HS-27A (cell line): ENCODE measurements at regions not wholly inside any gene's neighbourhood (a gene's known extent, or its start where the extent isn't known, plus 50 kb on each side); places are given as distances from the start of the nearest gene placed in this dataset.
"Not testable (repeated sequence)": the region's sequence is repeated elsewhere in the genome, so short reads cannot be mapped to it uniquely, and the experiment has no call there.

Source experiments
- DNase-seq: peaks from one replicate; pipeline ENCODE4 v3.0.0-alpha.2; 2012; ENCODE audit warnings: low read depth, missing footprints

DNA sequence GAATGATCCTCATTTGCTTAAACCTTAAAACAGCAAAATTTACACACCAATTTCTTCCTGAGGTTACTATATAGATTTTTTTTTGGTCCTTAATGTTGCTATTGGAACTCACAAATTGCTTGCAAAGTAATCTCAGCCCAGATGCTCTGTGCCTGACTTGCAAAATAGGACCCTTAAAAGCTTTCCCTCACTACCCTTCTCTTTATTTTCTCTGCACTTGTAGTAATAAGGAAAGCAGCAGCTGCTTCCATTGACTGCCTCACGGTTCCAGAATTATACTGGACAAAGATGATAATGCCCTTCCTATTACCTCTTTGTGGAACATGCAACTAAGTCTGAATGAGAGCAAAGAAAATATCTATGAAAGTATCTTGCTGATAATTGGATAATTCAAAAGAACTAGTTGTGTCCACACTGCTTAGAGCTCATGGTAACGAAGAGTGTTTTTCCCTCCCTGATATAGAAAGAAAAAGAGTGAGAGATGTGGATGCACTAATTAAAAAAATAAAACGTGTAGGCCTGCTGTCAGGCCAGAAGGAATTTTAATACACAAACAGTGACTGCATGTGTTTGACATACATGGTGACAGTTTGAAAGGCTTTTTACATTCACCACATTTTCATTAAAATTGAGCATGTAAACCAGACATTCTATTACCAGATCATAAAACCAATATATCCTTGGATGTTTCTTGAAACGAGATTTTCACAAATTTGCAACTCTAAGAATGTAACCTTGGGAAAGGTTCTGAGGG, 783.1 kb downstream of the GBE1 start:
- no peak for DNase-seq

DNA sequence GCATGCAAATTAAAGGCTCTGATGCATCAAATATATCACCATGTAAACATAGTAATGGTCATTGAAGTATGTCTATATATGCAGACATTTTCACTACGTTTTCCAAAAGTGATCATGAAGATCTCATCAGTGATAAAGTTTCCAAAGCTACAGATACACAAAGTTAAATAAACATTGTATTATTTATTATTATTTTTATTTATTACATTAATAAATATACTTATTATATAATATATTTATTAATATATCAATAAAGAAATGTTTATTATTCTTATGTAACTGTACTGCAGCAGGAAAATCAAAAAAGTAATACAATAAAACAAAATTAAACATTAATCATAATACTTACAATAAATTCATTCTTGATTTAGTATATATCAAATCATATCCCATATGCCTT, 791.2 kb downstream of the GBE1 start:
- no peak for DNase-seq

DNA sequence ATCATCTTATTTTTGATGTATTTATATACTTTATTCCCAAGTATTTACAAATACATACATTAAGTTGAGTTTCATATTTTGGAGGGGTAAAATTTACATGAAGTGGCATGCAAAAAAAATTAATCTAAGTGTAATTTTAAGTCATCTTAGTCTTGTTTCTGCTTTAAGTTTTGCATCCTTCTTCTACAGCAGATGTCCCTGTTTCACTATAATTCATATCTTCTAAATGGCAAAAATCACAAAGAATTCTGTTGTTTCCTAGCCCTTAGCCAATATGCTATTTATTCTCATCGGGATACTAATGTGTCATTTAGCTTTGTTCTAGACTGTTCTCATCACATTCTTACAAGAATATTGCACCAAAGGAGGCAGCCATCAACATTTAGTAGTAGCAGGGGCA, 831.9 kb downstream of the GBE1 start:
- no peak for DNase-seq

DNA sequence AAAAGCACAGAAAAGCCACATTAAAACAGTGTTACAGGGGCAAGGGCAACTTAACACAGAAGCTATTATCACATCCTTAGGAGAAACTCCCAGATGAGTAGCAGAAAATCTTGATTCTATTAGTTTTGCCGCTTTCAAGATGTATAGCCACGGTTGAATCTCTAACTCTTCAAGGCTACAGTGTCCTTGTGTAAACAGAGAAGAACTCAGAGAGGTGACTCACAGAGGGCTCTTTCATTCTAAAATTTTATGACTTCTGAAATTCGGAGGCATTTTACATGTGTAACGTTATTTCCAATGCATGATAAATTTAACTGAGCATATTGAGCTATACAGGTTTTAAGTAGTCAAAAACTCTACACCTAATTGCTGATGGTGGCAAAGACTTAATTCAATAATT, 846.6 kb downstream of the GBE1 start:
- DNase-seq, result no peak

DNA sequence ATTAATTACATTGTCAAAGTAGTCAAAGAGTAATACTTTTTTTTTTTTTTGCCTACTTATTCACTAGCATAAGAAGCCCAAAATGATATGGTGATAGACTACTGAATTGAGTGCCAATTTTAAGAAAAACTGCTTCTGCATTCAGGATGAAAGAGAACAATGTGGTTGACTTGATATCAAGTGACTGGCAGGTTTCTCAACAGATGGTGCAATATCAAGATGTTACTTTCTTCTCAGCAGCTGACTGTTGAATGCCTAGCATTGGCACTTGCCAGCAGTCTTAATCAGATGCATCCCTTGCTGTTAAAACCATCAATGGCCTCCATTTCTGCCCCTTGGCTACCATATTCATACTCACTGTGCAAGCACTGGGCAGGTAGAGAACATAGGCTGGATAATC, 863.2 kb downstream of the GBE1 start:
- no peak for DNase-seq

DNA sequence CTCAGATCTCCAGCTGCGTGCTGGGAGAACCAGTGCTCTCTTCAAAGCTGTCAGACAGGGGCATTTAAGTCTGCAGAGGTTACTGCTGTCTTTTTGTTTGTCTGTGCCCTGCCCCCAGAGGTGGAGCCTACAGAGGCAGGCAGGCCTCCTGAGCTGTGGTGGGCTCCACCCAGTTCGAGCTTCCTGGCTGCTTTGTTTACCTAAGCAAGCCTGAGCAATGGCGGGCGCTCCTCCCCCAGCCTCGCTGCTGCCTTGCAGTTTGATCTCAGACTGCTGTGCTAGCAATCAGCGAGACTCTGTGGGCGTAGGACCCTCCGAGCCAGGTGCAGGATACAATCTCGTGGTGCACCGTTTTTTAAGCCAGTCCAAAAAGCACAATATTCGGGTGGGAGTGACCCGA, 864.4 kb downstream of the GBE1 start:
- not testable (repeated sequence) for DNase-seq

DNA sequence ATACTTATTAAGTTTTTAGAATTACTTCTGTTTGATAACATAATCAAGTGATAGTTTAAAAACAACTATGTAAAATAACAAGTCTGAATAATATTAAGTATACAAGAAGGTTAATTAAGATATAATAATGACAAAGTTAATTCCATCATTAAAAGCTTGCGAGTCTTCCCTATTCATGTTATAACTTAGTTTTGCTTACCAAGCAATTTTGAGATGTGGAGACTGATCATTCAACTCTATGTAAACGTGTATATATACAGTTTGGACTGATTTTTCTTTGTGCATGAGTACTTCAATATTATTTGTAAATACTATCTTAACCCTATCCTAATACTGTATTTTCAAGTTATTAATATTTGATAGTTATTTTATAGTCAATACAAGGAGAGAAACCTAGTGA, 870.9 kb downstream of the GBE1 start:
- no peak for DNase-seq

DNA sequence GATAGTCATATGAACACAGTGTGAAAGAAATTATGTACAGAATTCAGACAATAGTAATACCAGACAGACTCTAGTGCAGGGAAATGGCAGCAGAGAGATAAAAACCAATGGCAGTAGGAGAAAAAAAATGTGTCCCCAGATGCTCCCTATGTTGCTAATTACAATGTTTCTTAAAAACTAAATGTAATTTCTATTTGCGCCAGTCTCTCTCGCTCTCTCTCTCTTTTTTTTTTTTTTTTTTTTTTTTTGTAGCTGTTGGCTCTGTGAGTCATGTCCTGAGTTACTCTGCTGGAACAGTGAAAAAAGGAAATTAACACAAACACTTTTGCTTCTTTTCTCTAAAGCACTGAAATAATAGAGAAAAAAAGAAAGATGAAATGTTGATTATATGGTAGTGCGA, 871.9 kb downstream of the GBE1 start:
- DNase-seq, result no peak

DNA sequence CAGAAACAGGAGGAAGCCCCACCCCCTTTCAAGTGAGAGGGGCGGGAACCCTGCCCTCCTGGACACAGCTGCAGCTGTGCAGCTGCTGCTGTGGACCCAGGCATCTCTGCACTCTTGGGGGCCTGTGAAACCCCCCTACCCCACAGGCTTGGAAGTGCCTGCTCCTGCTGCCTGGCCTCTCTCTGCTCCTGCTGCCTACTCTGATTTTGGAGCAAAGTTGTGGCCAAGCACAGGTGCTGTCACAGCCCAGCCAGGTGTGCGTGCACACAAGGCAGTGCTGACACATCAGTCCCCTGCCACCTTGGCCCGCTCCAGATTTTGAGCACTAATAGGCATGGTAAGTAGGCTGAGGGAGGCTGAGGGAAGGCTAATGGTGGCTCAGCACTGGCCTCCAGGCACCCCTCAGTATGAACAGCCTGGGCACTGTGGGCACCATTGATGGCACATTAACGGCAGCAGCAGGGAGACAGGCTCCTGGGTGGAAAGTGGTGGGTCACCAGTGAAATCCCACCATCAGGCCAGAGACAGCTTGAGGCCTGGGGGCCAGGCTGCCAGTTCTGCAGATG, 890.9 kb downstream of the GBE1 start:
- DNase-seq, result no peak

DNA sequence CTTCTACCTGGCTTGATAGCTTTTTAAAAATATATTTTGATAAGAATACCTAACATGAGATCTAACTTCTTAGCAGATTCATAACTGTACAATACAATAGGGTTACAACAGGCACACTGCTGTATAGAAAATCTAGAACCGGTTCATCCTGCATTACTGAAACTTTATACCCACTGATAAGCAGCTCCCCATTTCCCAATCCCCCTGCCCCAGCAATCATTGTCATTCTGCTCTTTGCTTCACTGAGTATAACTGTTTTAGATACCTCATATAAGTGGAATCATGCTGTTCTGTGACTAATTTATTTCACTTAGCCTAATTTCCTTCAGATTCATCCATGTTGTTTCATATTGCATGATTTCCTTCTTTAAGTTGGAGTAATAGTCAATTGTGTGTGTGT, 906.0 kb downstream of the GBE1 start:
- no peak for DNase-seq

DNA sequence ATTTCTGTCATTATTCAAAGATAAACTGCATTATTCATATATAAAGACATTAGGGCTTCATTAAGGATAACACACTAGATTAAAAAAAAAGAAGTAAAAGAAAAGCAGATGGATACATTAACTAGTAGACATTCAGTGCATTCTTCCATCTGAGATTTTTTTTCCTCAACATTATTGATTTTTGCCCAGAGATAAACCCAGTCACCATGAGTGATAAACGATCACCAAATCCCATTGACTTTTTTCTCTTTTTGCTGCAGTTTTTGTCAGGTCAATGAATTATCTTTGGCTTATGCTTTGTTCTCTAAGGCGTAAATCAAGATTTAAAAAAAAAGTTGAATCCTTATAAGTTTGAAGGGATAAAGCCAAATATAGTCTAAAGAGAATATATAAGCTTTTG, 925.0 kb downstream of the GBE1 start:
- DNase-seq, result no peak

DNA sequence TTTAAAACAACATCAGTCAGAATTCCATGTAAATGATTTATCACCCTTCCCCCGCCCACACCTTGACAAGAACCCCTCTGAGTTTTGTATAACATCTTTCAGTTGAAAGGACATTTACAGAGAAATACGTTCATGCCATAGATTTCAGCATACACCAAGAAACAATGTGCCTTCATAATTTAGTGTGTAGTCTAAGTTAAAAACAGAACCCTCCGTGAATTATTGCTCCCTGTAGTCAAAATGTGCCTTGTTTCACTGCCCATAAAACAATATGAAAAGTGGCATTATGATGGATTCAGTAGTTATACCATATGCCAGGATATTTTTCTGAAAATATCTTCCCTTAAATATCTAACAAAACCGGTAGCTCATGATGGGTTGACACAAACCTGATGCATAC, 953.9 kb downstream of the GBE1 start:
- DNase-seq, result no peak

DNA sequence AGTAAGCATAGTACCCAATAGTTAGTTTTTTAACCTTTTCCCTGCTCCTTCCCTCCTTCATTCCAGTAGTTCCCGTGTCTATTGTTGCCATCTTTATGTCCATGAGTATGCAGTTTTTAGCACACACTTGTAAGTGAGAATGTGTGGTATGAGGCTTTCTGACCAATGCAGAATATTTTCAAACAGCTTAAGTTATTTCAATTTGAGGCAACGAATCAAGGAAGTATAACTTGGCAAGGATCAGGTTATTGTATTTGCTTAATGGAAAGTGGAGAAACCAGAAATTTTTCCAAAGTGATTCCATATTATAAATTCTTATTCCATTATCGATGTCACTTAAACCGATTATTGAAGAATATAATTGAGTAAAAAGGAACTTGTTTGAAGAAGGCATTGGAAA, 954.8 kb downstream of the GBE1 start:
- no peak for DNase-seq

DNA sequence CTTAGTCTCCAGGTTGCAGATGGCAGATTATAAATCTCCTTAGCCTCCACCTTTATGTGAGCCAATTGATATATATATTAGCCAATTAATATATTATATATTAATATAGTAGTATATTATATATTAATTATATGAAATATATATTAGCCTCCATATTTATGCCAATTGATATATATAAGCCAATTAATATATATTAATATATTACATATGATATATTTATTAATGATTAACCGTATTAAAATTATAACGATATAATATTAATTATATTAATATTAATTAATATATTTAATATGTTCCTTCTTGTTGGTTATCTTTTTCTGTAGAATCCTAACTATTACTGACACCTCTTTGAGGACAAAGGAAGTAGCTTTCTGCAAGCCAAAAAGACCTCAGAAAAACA, 972.5 kb downstream of the GBE1 start:
- DNase-seq, result no peak

DNA sequence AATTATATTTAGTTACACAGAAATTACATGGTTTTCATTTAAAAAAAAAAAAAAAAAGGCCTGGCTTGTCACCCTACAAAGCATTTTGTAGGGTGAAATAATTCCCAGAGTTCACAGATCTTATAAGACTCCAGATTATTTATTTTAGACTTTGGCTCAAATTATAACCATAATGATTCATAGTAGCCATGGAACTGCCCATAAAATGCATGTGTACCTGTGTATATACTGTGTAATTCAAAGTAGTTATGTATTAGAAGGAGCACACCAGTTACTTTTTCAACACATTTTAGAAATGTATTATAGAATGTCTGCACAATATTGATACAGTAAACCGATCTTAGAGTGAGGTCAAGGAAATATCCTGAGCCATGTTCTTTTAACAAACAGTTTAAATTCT, 975.6 kb downstream of the GBE1 start:
- DNase-seq, result no peak

DNA sequence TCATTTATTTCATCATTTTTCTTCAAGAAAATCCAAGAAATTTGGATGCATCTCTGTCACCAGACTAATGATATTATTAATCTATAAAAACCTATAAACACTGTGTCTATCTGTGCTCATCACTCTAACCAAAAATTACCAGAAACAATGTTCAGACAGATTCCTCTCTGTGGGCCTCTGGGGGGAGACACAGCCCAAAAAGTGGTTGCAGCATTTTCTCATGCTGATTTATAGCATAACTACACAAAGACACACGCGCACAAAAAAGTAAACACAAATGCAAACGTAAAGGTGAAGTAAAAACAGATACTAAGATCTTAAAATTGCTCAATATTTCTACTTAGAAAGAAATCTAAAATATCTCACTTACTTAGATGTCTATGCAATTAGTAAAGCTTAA, 976.0 kb downstream of the GBE1 start:
- DNase-seq, result no peak

DNA sequence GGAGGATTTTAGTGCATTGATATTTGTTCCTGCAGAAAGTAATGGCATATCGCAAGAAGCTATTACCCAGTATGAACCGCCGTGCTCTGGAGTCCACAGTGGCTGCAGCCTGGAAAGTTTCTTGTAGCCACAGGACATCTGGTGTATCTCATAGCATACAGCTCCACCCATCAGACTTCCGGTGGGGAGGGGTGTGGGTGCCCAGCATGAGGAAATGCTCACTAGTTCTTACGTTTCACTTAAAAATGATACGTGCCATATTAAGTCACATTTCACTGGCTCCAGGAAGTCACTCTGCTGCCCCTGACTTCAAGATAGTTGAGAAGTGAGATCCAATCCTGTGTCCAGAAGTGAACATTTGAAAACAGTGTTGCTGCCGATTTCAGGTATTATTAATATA, 990.4 kb downstream of the GBE1 start:
- no peak for DNase-seq

DNA sequence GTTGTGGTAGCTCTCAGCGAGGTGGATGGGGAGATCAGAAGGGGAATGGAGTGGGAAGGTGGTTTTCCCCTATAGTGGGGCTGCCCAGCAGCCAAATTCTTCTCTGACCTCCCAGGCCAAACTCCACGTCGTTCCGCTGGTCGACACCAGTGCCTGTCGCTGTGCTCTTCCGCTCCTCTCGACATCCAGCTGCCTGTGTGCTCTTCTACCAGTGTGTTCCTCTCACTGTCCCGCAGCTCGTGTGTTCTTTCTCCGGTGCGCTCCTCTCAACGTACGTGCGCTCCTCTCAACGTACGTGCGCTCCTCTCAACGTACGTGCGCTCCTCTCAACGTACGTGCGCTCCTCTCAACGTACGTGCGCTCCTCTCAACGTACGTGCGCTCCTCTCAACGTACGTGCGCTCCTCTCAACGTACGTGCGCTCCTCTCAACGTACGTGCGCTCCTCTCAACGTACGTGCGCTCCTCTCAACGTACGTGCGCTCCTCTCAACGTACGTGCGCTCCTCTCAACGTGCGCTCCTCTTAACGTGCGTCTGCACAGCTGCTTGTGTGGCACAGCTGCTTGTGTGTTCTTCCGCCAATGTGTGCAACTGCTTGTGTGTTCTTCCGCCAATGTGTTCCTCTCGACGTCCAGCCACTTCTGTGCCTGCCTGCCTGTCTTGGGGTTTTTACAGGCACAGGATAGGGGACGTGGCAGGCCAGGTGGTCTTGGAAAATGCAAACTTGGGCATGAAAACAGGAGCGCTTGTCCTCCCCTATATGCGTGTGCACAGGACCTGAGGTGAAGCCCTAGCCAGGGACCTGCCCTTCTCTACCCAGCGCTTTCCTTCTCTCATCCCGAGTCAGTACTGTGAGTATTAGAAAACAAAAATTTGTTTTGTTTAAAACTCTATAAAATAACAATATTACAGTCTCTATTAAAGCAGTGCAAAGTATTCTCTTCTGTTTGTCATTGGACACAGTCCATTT, 991.1 kb downstream of the GBE1 start:
- DNase-seq, result no peak

DNA sequence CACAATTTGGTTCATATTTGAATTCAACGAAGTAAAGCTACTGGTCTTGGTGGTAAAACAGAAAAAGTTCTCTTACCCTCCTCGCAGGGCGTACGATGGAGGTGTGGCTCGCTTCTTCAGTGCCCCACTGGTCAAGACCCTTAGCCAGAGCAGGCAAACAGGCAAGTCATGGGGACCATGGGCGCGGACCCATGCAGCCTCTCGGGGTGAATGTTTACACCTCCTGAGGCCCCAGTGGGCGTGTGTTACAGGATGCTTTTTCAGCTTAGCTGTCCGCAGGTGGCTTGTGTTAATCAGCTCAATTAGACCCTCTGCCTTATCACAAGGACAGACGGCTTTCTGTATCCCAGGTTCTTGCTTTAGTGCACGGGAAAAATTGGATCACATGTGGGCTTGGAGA, 991.8 kb downstream of the GBE1 start:
- DNase-seq, result no peak

DNA sequence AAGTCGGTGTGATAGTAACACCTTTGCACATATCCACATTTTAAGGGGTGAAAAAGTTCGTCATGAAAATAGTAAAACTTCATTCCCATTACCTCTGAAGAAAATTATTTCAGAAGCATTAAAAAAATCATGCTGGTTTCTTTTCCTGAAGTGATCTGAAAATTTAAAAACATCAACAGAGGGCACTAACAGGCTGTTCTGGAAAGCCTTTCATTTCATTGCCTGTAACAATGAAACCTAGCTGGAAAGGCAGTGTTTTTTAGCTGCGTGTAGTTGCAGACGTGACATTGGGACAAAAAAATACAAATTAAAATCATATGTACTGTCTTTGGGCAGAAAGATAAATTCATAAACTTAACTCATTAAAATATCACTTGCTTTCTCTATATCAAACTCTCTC, 993.8 kb downstream of the GBE1 start:
- no peak for DNase-seq

DNA sequence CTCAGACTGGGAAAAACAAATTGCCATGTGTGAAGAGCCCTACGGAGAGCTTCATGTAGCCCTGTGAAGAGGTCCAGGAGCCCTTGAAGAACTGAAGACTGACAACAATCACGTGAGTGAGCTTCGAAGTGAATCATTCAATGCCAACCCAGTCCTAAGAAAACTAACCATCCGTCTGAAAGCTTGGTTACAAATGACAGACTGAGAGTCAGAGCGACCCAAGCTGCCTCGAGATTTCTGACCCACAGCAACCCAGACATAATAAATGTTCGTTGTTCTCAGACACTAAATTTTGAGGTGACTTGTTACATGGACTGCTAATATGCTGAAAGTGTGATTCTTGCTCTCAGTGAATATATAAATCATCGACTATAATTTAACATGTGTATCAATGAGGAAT, 987.2 kb upstream of the ROBO1 start:
- no peak for DNase-seq

DNA sequence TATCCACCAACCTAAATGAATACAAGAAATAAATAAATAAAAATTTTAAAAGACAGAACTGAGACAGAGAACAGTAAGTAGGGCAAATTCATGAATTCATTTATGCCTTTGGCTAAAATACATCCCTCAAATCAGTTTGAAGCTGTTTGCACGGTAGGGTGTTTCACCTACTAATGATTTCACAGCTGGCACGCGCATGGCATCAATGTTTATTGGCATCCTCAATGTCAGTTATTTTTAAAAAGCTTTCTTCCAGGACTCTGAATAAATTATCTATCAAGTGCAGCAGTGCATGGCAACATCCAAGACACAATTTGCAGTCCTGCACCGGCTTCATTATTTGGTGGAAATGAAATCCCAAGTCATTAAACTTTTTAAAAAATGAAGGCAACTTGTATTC, 985.2 kb upstream of the ROBO1 start:
- DNase-seq, result no peak

DNA sequence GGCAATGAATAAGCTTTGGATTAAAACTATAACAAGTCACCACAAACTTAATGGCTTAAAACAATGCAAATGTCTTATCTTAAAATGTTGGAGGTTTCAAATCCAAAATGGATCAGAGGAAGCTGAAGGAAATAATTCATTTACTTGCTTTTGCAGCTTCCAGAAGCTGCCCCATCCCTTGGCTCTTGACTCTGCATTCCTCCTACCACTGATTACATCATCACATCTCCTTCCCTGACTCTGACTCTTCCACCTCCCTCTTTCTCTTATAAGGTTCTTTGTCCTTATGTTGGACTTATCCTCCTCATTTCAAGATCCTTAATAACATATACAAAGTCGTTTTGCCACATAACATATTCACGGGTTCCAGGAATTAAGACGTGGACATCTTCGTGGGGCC, 982.8 kb upstream of the ROBO1 start:
- no peak for DNase-seq
